LNCaP clone FGC (cell line): ENCODE measurements at regions not wholly inside any gene's neighbourhood (a gene's known extent, or its start where the extent isn't known, plus 50 kb on each side); places are given as distances from the start of the nearest gene placed in this dataset.

ENCODE experiments used
- DNase-seq: peaks from one replicate; pipeline ENCODE4 v3.0.0-alpha.2; 2011; ENCODE audit warnings: low read depth
- H3K4me3 ChIP-seq: 2 replicates; pipeline ENCODE4 v1.5.1; 2011; ENCODE audit warnings: mild to moderate bottlenecking, low read depth, low read length, control low read depth
- TF ChIP-seq, protein P1 (sequence below): IDR thresholded peaks from 2 replicates; pipeline ENCODE4 v1.5.1; 2012; ENCODE audit warnings: mild to moderate bottlenecking; ENCODE audit not compliant: control insufficient read depth, insufficient read depth; ENCODE audit errors: extremely low read depth

DNA sequence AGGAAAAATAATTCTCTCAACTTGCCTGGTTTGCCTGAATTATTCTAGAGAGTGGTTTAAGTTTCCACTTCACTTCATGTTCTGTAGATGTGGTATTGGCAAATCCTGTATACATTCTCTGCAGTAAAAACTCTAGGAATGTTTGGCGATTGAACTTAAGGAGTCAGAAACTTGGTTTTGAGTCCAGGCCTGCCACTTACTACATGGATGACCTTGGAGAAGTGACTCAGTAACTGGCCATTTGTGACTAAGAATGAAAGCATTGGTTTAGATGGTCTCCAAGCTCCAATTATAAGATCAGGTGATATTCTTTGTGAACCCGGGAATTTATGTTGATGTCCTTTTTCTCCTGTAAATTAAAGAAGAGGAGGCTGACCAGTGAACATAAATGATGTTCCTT lies 233.8 kb downstream of the GAS1 start:
- TF ChIP-seq, protein P1, sequence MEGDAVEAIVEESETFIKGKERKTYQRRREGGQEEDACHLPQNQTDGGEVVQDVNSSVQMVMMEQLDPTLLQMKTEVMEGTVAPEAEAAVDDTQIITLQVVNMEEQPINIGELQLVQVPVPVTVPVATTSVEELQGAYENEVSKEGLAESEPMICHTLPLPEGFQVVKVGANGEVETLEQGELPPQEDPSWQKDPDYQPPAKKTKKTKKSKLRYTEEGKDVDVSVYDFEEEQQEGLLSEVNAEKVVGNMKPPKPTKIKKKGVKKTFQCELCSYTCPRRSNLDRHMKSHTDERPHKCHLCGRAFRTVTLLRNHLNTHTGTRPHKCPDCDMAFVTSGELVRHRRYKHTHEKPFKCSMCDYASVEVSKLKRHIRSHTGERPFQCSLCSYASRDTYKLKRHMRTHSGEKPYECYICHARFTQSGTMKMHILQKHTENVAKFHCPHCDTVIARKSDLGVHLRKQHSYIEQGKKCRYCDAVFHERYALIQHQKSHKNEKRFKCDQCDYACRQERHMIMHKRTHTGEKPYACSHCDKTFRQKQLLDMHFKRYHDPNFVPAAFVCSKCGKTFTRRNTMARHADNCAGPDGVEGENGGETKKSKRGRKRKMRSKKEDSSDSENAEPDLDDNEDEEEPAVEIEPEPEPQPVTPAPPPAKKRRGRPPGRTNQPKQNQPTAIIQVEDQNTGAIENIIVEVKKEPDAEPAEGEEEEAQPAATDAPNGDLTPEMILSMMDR = no peak
- H3K4me3 ChIP-seq = no peak overlapping the region
- DNase-seq = no peak

DNA sequence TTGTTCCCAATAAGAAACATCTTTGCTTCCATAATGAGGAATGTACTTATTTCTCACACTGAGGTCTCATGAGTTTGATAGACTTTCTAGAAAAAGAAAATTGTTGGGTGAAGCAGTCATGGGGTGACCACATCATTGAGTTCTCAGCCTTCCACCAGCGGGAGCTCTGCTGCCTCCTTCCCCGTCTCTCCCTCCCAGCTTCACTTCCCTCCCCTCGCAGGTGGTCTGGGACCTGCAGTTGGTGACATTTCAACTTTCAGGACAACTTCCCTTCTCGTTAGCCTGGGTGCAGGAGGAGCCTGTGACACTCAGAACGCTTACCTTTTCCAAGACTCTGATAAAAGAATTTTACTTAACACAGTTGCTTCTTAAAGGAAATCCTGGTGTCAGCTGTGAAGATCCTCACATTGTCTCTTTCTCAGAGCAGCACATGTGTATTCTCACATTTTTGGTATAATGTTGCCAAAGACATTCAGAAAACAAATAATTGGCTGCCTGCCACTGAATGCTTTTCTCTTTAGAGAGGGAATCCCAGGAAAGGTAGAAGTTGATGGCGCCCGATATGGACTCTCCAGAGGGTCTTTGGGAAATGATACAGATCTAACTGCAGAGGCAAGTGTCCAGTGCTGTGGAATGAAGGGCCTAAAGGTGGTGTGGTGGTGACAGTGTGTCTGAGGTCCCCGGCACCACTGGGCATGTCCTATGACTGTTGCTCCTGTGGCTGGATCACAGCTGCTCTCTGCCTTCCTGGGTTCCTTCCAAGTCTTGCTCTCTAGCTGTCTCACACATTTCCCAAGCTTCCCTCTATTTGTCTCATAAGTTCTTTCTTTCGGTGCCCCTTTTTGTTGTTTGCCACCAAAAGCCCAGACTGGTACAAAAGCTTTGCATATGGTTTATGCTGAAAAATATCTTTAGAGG lies 238.1 kb downstream of the GAS1 start:
- no peak for DNase-seq
- TF ChIP-seq, protein P1 = no peak
- H3K4me3 ChIP-seq = no peak overlapping the region

DNA sequence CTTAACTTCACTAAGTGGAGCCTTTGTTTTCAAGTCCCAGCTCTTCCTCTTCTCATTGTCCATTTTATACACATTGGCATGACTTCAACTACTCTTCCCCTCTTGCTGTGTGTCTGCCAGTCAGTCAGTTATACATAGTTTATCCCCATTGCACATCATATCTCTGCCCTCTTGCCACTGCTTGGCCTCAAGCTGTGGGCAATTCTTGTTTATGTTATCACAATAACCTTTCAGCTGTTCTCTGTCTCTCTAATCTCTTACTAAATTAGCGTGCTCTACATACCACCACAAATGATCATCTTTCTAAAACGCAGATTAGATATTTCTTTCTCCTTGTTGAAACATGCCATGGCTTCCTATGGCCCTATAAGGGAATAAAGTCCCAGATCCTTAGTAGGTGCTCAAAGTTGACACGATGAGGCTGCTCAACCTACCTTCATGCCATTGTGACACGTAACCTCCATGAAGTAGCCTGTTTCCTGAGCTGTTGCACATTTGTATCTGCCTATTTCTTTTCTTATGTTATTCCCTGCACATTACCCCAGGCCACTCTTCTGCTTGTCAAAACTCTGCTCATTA lies 239.3 kb downstream of the GAS1 start:
- H3K4me3 ChIP-seq = no peak overlapping the region
- TF ChIP-seq, protein P1 = no peak
- DNase-seq = no peak

DNA sequence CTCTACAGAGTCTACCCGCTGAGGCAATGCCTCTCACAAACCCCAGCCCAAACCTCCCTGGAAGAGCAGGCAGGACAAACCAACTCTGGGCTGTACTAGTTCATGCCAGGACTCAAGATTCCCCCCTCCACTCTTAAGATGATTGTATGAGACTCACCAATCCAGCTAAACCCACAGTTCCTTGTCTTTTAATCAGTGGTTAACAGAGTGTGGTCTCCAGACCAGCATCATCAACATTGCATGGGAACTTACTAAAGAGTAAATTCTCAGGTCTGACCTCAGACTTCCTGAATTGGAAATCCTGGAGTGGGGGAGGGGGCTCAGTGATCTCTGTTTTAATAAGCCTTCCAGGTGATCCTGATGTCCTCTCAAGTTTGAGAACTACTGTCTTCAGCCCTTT lies 240.9 kb downstream of the GAS1 start:
- TF ChIP-seq, protein P1 = no peak
- H3K4me3 ChIP-seq = no peak overlapping the region
- DNase-seq = no peak

DNA sequence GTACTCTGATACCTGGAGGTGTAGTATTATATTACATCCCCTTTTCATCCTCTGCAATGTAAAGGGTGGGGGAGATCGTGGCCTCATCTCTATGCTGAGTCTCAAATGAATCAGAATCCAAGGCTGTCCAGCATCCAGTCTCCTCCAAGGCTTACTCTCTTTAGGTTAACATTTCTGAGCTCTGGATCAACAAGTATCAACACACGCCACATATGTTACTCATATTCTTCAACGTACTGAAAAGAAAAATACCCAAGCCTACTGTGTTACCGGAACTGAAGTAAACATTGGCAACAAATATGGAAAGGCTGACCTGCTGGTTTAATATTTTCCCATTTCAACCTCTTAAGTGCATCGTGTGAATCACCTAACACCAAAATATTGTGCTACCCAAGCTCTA lies 241.8 kb downstream of the GAS1 start:
- TF ChIP-seq, protein P1 = no peak
- DNase-seq = no peak
- H3K4me3 ChIP-seq = no peak overlapping the region

DNA sequence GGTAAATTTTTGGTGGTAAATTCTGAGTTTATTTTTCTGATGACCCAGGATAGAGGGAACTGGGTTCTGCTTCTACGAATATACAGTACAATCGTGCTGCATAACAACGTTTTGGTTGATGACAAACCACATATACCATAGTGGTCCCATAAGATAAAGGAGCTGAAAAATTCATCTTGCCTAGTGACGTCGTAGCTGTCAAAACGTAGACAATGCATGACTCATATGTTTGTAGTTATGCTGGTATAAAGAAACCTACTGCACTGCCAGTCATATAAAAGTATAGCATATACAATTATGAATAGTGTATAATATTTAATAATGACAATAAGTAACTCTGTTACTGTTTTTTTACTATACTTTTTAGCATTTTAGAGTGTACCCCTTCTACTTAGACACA lies 244.0 kb downstream of the GAS1 start:
- no peak for DNase-seq
- no peak overlapping the region for H3K4me3 ChIP-seq
- TF ChIP-seq, protein P1 = no peak
